ENCODE measurements at regions not wholly inside any gene's neighbourhood (a gene's known extent, or its start where the extent isn't known, plus 50 kb on each side); places are given as distances from the start of the nearest gene placed in this dataset.

- TF ChIP-seq BHLHE40 (IDR thresholded peaks at IDR 0.05; ENCODE audit: borderline replicate concordance in 1 of 2, low read depth in 2 of 2, low read length in 1 of 2) (no peak), POLR2AphosphoS5 (IDR thresholded peaks at IDR 0.05; ENCODE audit: low read length) (no peak), ATF7 (IDR thresholded peaks at IDR 0.05; ENCODE audit: low read depth) (no peak), ZNF24 (IDR thresholded peaks at IDR 0.05) (no peak), CTCF (IDR thresholded peaks at IDR 0.05 in 2 of 3, conservative IDR thresholded peaks at IDR 0.05 in 1 of 3; ENCODE audit: control insufficient read depth in 2 of 3, extremely low read depth in 1 of 3, insufficient read depth in 1 of 3, low read depth in 3 of 3, low read length in 3 of 3) (no peak), SMAD1 (IDR thresholded peaks at IDR 0.05; ENCODE audit: low read depth, partially characterized antibody) (no peak), MEF2B (IDR thresholded peaks at IDR 0.05; ENCODE audit: partially characterized antibody, poor library complexity, severe bottlenecking) (no peak), MAX (IDR thresholded peaks at IDR 0.05; ENCODE audit: low read depth, low read length) (no peak), SMAD5 (IDR thresholded peaks at IDR 0.05; ENCODE audit: low read depth) (no peak), RBBP5 (conservative IDR thresholded peaks at IDR 0.05) (no peak), FOXM1 (IDR thresholded peaks at IDR 0.05; ENCODE audit: low read depth, low read length) (no peak), TCF7 (IDR thresholded peaks at IDR 0.05; ENCODE audit: borderline replicate concordance) (no peak), EZH2 (IDR thresholded peaks at IDR 0.05; ENCODE audit: borderline replicate concordance, control insufficient read depth, low read depth, low read length) (no peak), YY1 (IDR thresholded peaks at IDR 0.05; ENCODE audit: low read depth, low read length) (no peak)
Observed at GRCh38 chr3:161893972-161894371, 397.4 kb downstream of the OTOL1 start.
